K562 (cell line): ENCODE measurements at regions not wholly inside any gene's neighbourhood (a gene's known extent, or its start where the extent isn't known, plus 50 kb on each side); places are given as distances from the start of the nearest gene placed in this dataset.

ENCODE experiments used
- ATAC-seq: fragments of 200-7000 bp; cut with Tn5 transposase; 3 replicates; pipeline ENCODE4 v1.9.1; 2020; ENCODE audit warnings: moderate library complexity
- BruUV-seq: library from RNA; stranded (reverse); fragments of 400-500 nt; replicated peaks from 2 replicates; lab custom pipeline; 2021; lab: Mats Ljungman, UMichigan
- CTCF ChIA-PET: fragments of 300-600 bp; formaldehyde crosslinking; extraction: SDS; loops from one replicate; lab custom pipeline; 2021; ENCODE audit warnings: low intra/inter-chr PET ratio; lab: Yijun Ruan, JAX
- POLR2A ChIA-PET: fragments of 300-600, 350-650 bp; sonication (Branson Sonifier 250); formaldehyde crosslinking; extraction: SDS; loops from one replicate; lab custom pipeline; 2021; ENCODE audit warnings: antibody characterized with exemption, inconsistent platforms; lab: Yijun Ruan, JAX
- DNase-seq, 4 experiments: peaks; one replicate each; pipeline versions ENCODE4 v3.0.0 to v3.0.0-alpha.2; 2011 to 2018; ENCODE audit warnings: low spot score in 3 of 4, mixed read lengths in 3 of 4; ENCODE audit errors: extremely low read depth in 1 of 4
- FAIRE-seq: peaks from 2 replicates; lab custom pipeline; 2011; peaks lifted over from hg19 to GRCh38; lab: Jason Lieb, UNC
- H2AFZ ChIP-seq: 2 replicates; pipeline ENCODE4 v1.6.0; 2011; ENCODE audit warnings: low read depth, low read length, control low read depth, inconsistent platforms
- H3K27ac ChIP-seq: fragments of 200-600 bp; 3 replicates; pipeline ENCODE4 v1.8.0; 2011; ENCODE audit warnings: low read depth, mild to moderate bottlenecking, control low read depth, inconsistent platforms, low read length, moderate library complexity, mixed read lengths; ENCODE audit errors: extremely low read depth
- H3K27me3 ChIP-seq, 2 experiments: fragments of 300-600 bp in 1 of 2; 2 replicates in 1 of 2; 3 replicates in 1 of 2; pipeline versions ENCODE4 v1.6.0 to v1.8.0; 2011; ENCODE audit warnings: inconsistent platforms in 2 of 2, low read length in 2 of 2, mild to moderate bottlenecking in 1 of 2, mixed read lengths in 1 of 2, moderate library complexity in 1 of 2; ENCODE audit not compliant: control insufficient read depth in 2 of 2, insufficient read depth in 2 of 2
- H3K36me3 ChIP-seq: fragments of 300-600 bp; 3 replicates; pipeline ENCODE4 v1.8.0; 2011; ENCODE audit warnings: mild to moderate bottlenecking, low read length, inconsistent platforms; ENCODE audit not compliant: control insufficient read depth, insufficient read depth
- H3K4me1 ChIP-seq, 2 experiments: fragments of 200-600 bp in 1 of 2; replicated peaks in 1 of 2; 2 replicates in 1 of 2; 3 replicates in 1 of 2; pipeline versions ENCODE4 v1.5.1 to v1.8.0; 2011; ENCODE audit warnings: inconsistent platforms in 2 of 2, low read length in 2 of 2, mild to moderate bottlenecking in 1 of 2, mixed read lengths in 1 of 2, moderate library complexity in 1 of 2; ENCODE audit not compliant: control insufficient read depth in 2 of 2, insufficient read depth in 2 of 2
- H3K4me2 ChIP-seq: 2 replicates; pipeline ENCODE4 v1.6.1; 2011; ENCODE audit warnings: low read length, control low read depth, inconsistent platforms, mixed read lengths; ENCODE audit not compliant: insufficient read depth
- H3K4me3 ChIP-seq: fragments of 200-600 bp; sonication (generic), shearing (Covaris generic); 2 replicates; pipeline ENCODE4 v1.5.1; 2016; ENCODE audit warnings: control low read depth, inconsistent platforms
- H3K79me2 ChIP-seq: fragments of 200-600 bp; 3 replicates; pipeline ENCODE4 v1.8.0; 2011; ENCODE audit warnings: low read length, inconsistent platforms; ENCODE audit not compliant: control insufficient read depth, insufficient read depth
- H3K9ac ChIP-seq, 2 experiments: 2 replicates each; pipeline versions ENCODE4 v1.6.0 to v1.6.1; 2011; ENCODE audit warnings: low read depth in 2 of 2, low read length in 2 of 2, control low read depth in 1 of 2, inconsistent platforms in 1 of 2, mild to moderate bottlenecking in 1 of 2, mixed read lengths in 1 of 2; ENCODE audit not compliant: insufficient read depth in 1 of 2
- H3K9me1 ChIP-seq: one replicate; pipeline ENCODE4 v1.6.0; 2011; ENCODE audit warnings: inconsistent platforms, mild to moderate bottlenecking, low read length, moderate library complexity; ENCODE audit not compliant: control insufficient read depth, insufficient read depth
- H3K9me3 ChIP-seq: replicated peaks from 2 replicates; pipeline ENCODE4 v1.5.1; 2011; ENCODE audit warnings: low read depth, low read length, inconsistent platforms; ENCODE audit not compliant: control insufficient read depth, insufficient read depth
- H4K20me1 ChIP-seq: replicated peaks from 2 replicates; pipeline ENCODE4 v1.6.1; 2011; ENCODE audit warnings: low read length, inconsistent platforms, mixed read lengths; ENCODE audit not compliant: control insufficient read depth, insufficient read depth
- ADNP ChIP-seq: fragments of 200-800 bp; sonication (Bioruptor generic); IDR thresholded peaks from 2 replicates; pipeline ENCODE4 v1.6.1; 2016; ENCODE audit warnings: missing genetic modification characterization, missing compliant biosample characterization
- CREBBP ChIP-seq: IDR thresholded peaks from one replicate; pipeline ENCODE4 v1.6.1; 2012; ENCODE audit warnings: low read depth, mild to moderate bottlenecking, control low read depth, inconsistent platforms, low read length
- FOSL1 ChIP-seq: fragments of 200-800 bp; sonication (Bioruptor generic); conservative IDR thresholded peaks from 2 replicates; pipeline ENCODE4 v1.6.1; 2016; ENCODE audit warnings: missing genetic modification characterization, missing compliant biosample characterization
- GATA2 ChIP-seq: sonication (generic); formaldehyde crosslinking; IDR thresholded peaks from 2 replicates; pipeline ENCODE4 v1.4.0; 2020; ENCODE audit warnings: mild to moderate bottlenecking, missing genetic modification reagents
- KHSRP ChIP-seq: fragments of 450-650 bp; IDR thresholded peaks from 2 replicates; pipeline ENCODE4 v1.6.1; 2017
- L3MBTL2 ChIP-seq: fragments of 450-650 bp; IDR thresholded peaks from 2 replicates; pipeline ENCODE4 v1.6.1; 2016; ENCODE audit warnings: mild to moderate bottlenecking, moderate library complexity
- MAFF ChIP-seq: IDR thresholded peaks from 2 replicates; pipeline ENCODE4 v1.6.1; 2012; ENCODE audit warnings: low read length, improper control_type of control experiment
- MLX ChIP-seq, 2 experiments: fragments of 450-650 bp in 1 of 2; sonication (generic) in 1 of 2; formaldehyde crosslinking; conservative IDR thresholded peaks; 2 replicates each; pipeline versions ENCODE4 v1.4.0 to v1.8.1; 2020 to 2022; ENCODE audit warnings: mild to moderate bottlenecking in 1 of 2, missing genetic modification reagents in 1 of 2
- RBM17 ChIP-seq: fragments of 200-400 bp; formaldehyde crosslinking; IDR thresholded peaks from 2 replicates; pipeline ENCODE4 v1.6.1; 2017; ENCODE audit warnings: low read depth, mild to moderate bottlenecking, low read length, borderline replicate concordance
- SRSF3 ChIP-seq: fragments of 200-400 bp; formaldehyde crosslinking; IDR thresholded peaks from 2 replicates; pipeline ENCODE4 v1.6.1; 2016; ENCODE audit warnings: mild to moderate bottlenecking, low read length, moderate library complexity; ENCODE audit not compliant: insufficient read depth
- TBP ChIP-seq: optimal IDR thresholded peaks from 2 replicates; pipeline ENCODE3; 2011; ENCODE audit warnings: low read depth, low read length, improper control_type of control experiment
- ZBTB11 ChIP-seq, 3 experiments: fragments of 200-800 bp in 1 of 3; fragments of 250-450 bp in 1 of 3; fragments of 450-650 bp in 1 of 3; sonication (Bioruptor Pico) in 1 of 3; sonication (Bioruptor generic) in 1 of 3; formaldehyde crosslinking in 1 of 3; IDR thresholded peaks; 2 replicates each; pipeline versions ENCODE4 v1.6.1 to v1.8.0; 2016 to 2022; ENCODE audit warnings: mild to moderate bottlenecking in 2 of 3, missing genetic modification characterization in 2 of 3, missing compliant biosample characterization in 1 of 3, moderate library complexity in 1 of 3
- ZBTB17 ChIP-seq: fragments of 450-650 bp; formaldehyde crosslinking; IDR thresholded peaks from 2 replicates; pipeline ENCODE4 v1.4.0; 2020; ENCODE audit warnings: mild to moderate bottlenecking
- ZBTB34 ChIP-seq: fragments of 250-450 bp; sonication (Bioruptor Pico); IDR thresholded peaks from 2 replicates; pipeline ENCODE4 v1.8.0; 2021; ENCODE audit warnings: mild to moderate bottlenecking, moderate library complexity
- ZBTB5 ChIP-seq: fragments of 450-650 bp; IDR thresholded peaks from 2 replicates; pipeline ENCODE4 v1.6.1; 2017; ENCODE audit warnings: antibody characterized with exemption
- ZNF23 ChIP-seq: fragments of 250-450 bp; sonication (Bioruptor Pico); IDR thresholded peaks from 2 replicates; pipeline ENCODE4 v1.4.0; 2020; ENCODE audit warnings: mild to moderate bottlenecking
- WGBS: fragments of 100-300 bp; shearing (Covaris generic); methylation state at CpG from one replicate; pipeline ENCODE4 v1.1.6; 2016; ENCODE audit warnings: low coverage, mixed read lengths; ENCODE audit not compliant: insufficient coverage; ENCODE audit errors: missing lambda C conversion rate; 5-methylcytosine and 5-hydroxymethylcytosine counted together
- in situ Hi-C: fragments of 300-500 bp; cut with MboI; formaldehyde crosslinking; loops from 4 replicates; pipeline ENCODE4 v1.15.0; 2018; ENCODE audit warnings: inconsistent platforms, mixed read lengths
- intact Hi-C: fragments of 100-400 bp; cut with micrococcal nuclease; formaldehyde crosslinking; loops from 2 replicates; pipeline ENCODE4 v1.14.2; 2022

- Histone ChIP-seq H3K9ac (peak overlapping the region; percentile 62 to 69; a peak in 3 of 4 replicates), H3K79me2 (no peaks in the 10 kb centered on the region), H3K4me2 (peak overlapping the region; percentile 65), H3K36me3 (no peaks in the 10 kb centered on the region; the same call in 2 of the 3 replicates), H4K20me1 (no peaks in the 10 kb centered on the region), H3K27ac (peak overlapping the region; percentile 93), H2AFZ (peak overlapping the region; percentile 90), H3K9me3 (peaks cover 3% of the 10 kb centered on the region; the same call in 1 of the 2 replicates), H3K27me3 (no peaks in the 10 kb centered on the region), H3K4me1 (peaks cover 24 to 77% of the 10 kb centered on the region in 2 experiments), H3K4me3 (no peak overlapping the region), H3K9me1 (no peaks in the 10 kb centered on the region)
- peak; percentile 48 to 86 (median 60) for DNase-seq
- peak; percentile 82 for ATAC-seq
- intact Hi-C loops (loop anchor here (2.0 kb wide), 1 partner anchor 33 kb away; no protein-coding TSS in a partner anchor), in situ Hi-C loops (no loop called here)
- ChIA-PET POLR2A (interaction anchor here (0.7 to 2.2 kb wide), 8 partner anchors 10 to 176 kb away, joined by 3 to 9 read pairs (median 4); partner anchors contain the start of gene PICALM), CTCF (no interaction called here)
- peak; percentile 29 for FAIRE-seq
- WGBS = 0% methylated on average over 2 of the region's 2 CpGs
- no TSS peak for BruUV-seq
- TF ChIP-seq ADNP (tag) (no peak), MLX (CRISPR knock-in tag; conservative IDR thresholded peaks at IDR 0.05) (no peak), RBM17 (no peak), SRSF3 (no peak), TBP (peak; percentile 15), ZBTB34 (CRISPR knock-in tag) (no peak), L3MBTL2 (peak; percentile 18), ZBTB5 (no peak), FOSL1 (peak; percentile 79), CREBBP (no peak), MAFF (no peak), KHSRP (no peak), ZBTB17 (CRISPR knock-in tag) (no peak), ZNF23 (no peak), GATA2 (no peak), ZBTB11 (CRISPR knock-in tag; IDR thresholded peaks at IDR 0.05) (no peak; a peak in 1 of 6 replicates)
These were observed 60.9 kb upstream of the EED start for GRCh38 chr11:86183694-86184093.
